Thyroid gland (tissue), 4 donors: ENCODE measurements at regions not wholly inside any gene's neighbourhood (a gene's known extent, or its start where the extent isn't known, plus 50 kb on each side); places are given as distances from the start of the nearest gene placed in this dataset.

ENCODE experiments used
- CTCF ChIP-seq, 6 experiments: fragments of 200-600 bp in 3 of 6; fragments of 450-650 bp in 3 of 6; sonication (generic) in 3 of 6; IDR thresholded peaks; one replicate each; pipeline ENCODE4 v1.5.1; 2016 to 2019; ENCODE audit warnings: antibody characterized with exemption in 6 of 6, mild to moderate bottlenecking in 2 of 6, inconsistent platforms in 1 of 6, moderate library complexity in 1 of 6
- POLR2A ChIP-seq, 2 donors: fragments of 450-650 bp; IDR thresholded peaks; one replicate each; pipeline ENCODE4 v1.6.1; 2017; ENCODE audit warnings: antibody characterized with exemption in 2 of 2, mild to moderate bottlenecking in 2 of 2, moderate library complexity in 1 of 2

- no peak for TF ChIP-seq CTCF (IDR thresholded peaks at IDR 0.05)
- no peak for TF ChIP-seq POLR2A (IDR thresholded peaks at IDR 0.05)
Observed at GRCh38 chr14:23801766-23802165, 151.8 kb upstream of the DHRS4 start.
